ENCODE measurements at regions not wholly inside any gene's neighbourhood (a gene's known extent, or its start where the extent isn't known, plus 50 kb on each side); places are given as distances from the start of the nearest gene placed in this dataset.

DNA sequence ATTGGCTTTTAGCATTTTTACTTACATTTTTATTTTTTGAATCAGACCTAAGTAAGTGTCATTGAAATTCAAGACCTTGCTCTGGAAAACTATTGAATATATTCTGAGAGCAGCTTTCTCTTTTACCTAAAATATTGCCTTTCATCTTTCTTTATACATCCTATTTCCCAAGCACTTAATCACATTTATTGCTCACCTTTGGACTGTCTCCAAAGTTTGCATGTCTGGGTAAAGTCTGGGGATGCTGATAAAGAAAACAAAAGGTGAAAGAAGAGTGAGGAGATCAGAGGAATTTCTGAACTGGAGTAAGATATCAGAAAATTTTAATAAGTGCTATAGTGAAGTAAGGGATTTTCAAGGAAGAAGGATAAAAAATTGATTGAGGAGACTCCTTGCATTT lies 308.5 kb upstream of the AADAT start:
- TF ChIP-seq GATA2 (IDR thresholded peaks at IDR 0.05; ENCODE audit: insufficient read depth, insufficient read length, low read depth, low read length) (no peak), MAX (IDR thresholded peaks at IDR 0.05; ENCODE audit: insufficient read depth, insufficient read length) (no peak), POLR2AphosphoS5 (IDR thresholded peaks at IDR 0.05; ENCODE audit: insufficient read depth, low read depth, low read length) (no peak), MYC (IDR thresholded peaks at IDR 0.05; ENCODE audit: low read depth, low read length) (no peak), EZH2 (IDR thresholded peaks at IDR 0.05; ENCODE audit: borderline replicate concordance, low read depth, low read length, severe bottlenecking) (no peak), JUN (IDR thresholded peaks at IDR 0.05; ENCODE audit: borderline replicate concordance, insufficient read depth, insufficient read length, low read depth) (no peak), FOS (IDR thresholded peaks at IDR 0.05; ENCODE audit: borderline replicate concordance, insufficient read depth, low read length) (no peak), POLR2A (IDR thresholded peaks at IDR 0.05; ENCODE audit: low read depth, low read length) (no peak), CTCF (IDR thresholded peaks at IDR 0.05; ENCODE audit: extremely low read depth in 1 of 2, insufficient read depth in 1 of 2, low read depth in 1 of 2, low read length in 2 of 2) (no peak)
- dilution Hi-C loops (cut with MboI; ENCODE audit: extremely low pct_ligation_motif_present, low sequenced_read_pairs) = no loop called here
- no peaks in the 10 kb centered on the region for H4K20me1 ChIP-seq (replicated peaks; ENCODE audit: control insufficient read depth, extremely low read depth, insufficient read depth, low read length)
- no peak for DNase-seq (ENCODE audit: low read depth, low spot score)
- H3K27ac ChIP-seq (ENCODE audit: insufficient read depth, low read depth, low read length) = no peak overlapping the region
- no peak overlapping the region for H2AFZ ChIP-seq (ENCODE audit: low read depth, low read length)
- H3K9ac ChIP-seq (replicated peaks; ENCODE audit: extremely low read depth, insufficient read depth, low read length) = no peak overlapping the region
- H3K36me3 ChIP-seq (ENCODE audit: control insufficient read depth in 2 of 2, extremely low read depth in 1 of 2, insufficient read depth in 2 of 2, low read length in 2 of 2) = no peaks in the 10 kb centered on the region
- no peak overlapping the region for H3K4me3 ChIP-seq (replicated peaks in 1 of 3; ENCODE audit: insufficient read depth in 1 of 3, low read depth in 1 of 3, low read length in 3 of 3)
- H3K9me1 ChIP-seq (replicated peaks; ENCODE audit: control insufficient read depth, extremely low read depth, insufficient read depth, low read length) = no peaks in the 10 kb centered on the region
- H3K4me1 ChIP-seq (ENCODE audit: control insufficient read depth, extremely low read depth, insufficient read depth, low read length) = no peaks in the 10 kb centered on the region
- FAIRE-seq = no peak
- ChIA-PET POLR2A (no interaction called here), CTCF (no interaction called here)
- no TSS peak for BruUV-seq (replicated peaks)
- no peaks in the 10 kb centered on the region for H3K27me3 ChIP-seq (ENCODE audit: control insufficient read depth in 2 of 2, insufficient read depth in 2 of 2, low read length in 2 of 2)
- H3K9me3 ChIP-seq (replicated peaks; ENCODE audit: control insufficient read depth, insufficient read depth, low read length) = peaks cover 6% of the 10 kb centered on the region
- H3K79me2 ChIP-seq (ENCODE audit: control insufficient read depth, insufficient read depth, low read length) = no peaks in the 10 kb centered on the region
- intact Hi-C loops (cut with micrococcal nuclease) = no loop called here
- no peak overlapping the region for H3K4me2 ChIP-seq (ENCODE audit: insufficient read depth, low read length)
